HCT116 (cell line): ENCODE measurements at regions not wholly inside any gene's neighbourhood (a gene's known extent, or its start where the extent isn't known, plus 50 kb on each side); places are given as distances from the start of the nearest gene placed in this dataset.

Source experiments
- CTCF ChIP-seq, 3 experiments: fragments of 200-600 bp in 1 of 3; sonication (generic) in 1 of 3; IDR thresholded peaks in 2 of 3; conservative IDR thresholded peaks in 1 of 3; 2 replicates each; pipeline ENCODE4 v1.5.1; 2012 to 2017; ENCODE audit warnings: low read depth in 2 of 3, low read length in 2 of 3, antibody characterized with exemption in 1 of 3, borderline replicate concordance in 1 of 3, control low read depth in 1 of 3, mild to moderate bottlenecking in 1 of 3, mixed read lengths in 1 of 3, mixed run types in 1 of 3, moderate library complexity in 1 of 3; ENCODE audit not compliant: insufficient read depth in 1 of 3
- EZH2 ChIP-seq: fragments of 200-600 bp; sonication (generic); IDR thresholded peaks from 2 replicates; pipeline ENCODE4 v1.6.1; 2017; ENCODE audit warnings: antibody characterized with exemption, mixed run types
- EZH2phosphoT487 ChIP-seq: fragments of 200-600 bp; IDR thresholded peaks from 2 replicates; pipeline ENCODE4 v1.6.1; 2018; ENCODE audit warnings: antibody characterized with exemption, borderline replicate concordance
- MAX ChIP-seq: IDR thresholded peaks from 2 replicates; pipeline ENCODE4 v1.6.1; 2012
- POLR2A ChIP-seq: IDR thresholded peaks from 2 replicates; pipeline ENCODE4 v1.7.0; 2011; ENCODE audit warnings: borderline replicate concordance; ENCODE audit not compliant: insufficient read depth, insufficient read length; ENCODE audit errors: extremely low read depth
- SRF ChIP-seq: IDR thresholded peaks from 2 replicates; pipeline ENCODE4 v1.6.1; 2012; ENCODE audit warnings: low read depth

- TF ChIP-seq SRF (no peak), CTCF (IDR thresholded peaks at IDR 0.05 in 2 of 3, conservative IDR thresholded peaks at IDR 0.05 in 1 of 3; ENCODE audit: borderline replicate concordance in 1 of 3, insufficient read depth in 1 of 3, low read depth in 2 of 3, low read length in 2 of 3) (no peak), MAX (no peak), POLR2A (no peak), EZH2 (no peak), EZH2phosphoT487 (no peak)
These were observed 75.0 kb downstream of the HMHB1 start for GRCh38 chr5:143886651-143887638.
